Left cardiac atrium (tissue), 4 donors: ENCODE measurements at regions not wholly inside any gene's neighbourhood (a gene's known extent, or its start where the extent isn't known, plus 50 kb on each side); places are given as distances from the start of the nearest gene placed in this dataset.
A peak's percentile ranks its signal among the peaks of the same experiment; 100 is the strongest.
"Not testable (repeated sequence)": the region's sequence is repeated elsewhere in the genome, so short reads cannot be mapped to it uniquely, and the experiment has no call there.

Experiments used
- ATAC-seq, 2 donors: fragments of 200-7000 bp; cut with Tn5 transposase; one replicate each; pipeline ENCODE4 v1.9.1; 2020; ENCODE audit warnings: mild to moderate bottlenecking in 2 of 2, moderate library complexity in 2 of 2
- DNase-seq: peaks from one replicate; pipeline ENCODE4 v3.0.0-alpha.2; 2020
- intact Hi-C, 2 donors: fragments of 100-400 bp; cut with DNase I; formaldehyde crosslinking; loops; one replicate each; pipeline versions ENCODE4 v1.14.1 to v1.15.1; 2022 to 2023
- donor health status: DM: no; HTN: yes; CAD: no.
- donor health status: DM: no; HTN: yes; CAD: no; lungs with severe emphysema.
- donor health status: DM: yes; HTN: yes; CAD: no.
- donor health status: Dilated cardiomyopathy.

GRCh38 chr6:121539439-121539838 is 104.0 kb downstream of the GJA1 start:
- ATAC-seq (no peak), DNase-seq (no peak)
- intact Hi-C loops: loop anchor here in 1 of 2 donors (10.0 kb wide), 1 partner anchor 105 kb away; no protein-coding TSS in a partner anchor

DNA sequence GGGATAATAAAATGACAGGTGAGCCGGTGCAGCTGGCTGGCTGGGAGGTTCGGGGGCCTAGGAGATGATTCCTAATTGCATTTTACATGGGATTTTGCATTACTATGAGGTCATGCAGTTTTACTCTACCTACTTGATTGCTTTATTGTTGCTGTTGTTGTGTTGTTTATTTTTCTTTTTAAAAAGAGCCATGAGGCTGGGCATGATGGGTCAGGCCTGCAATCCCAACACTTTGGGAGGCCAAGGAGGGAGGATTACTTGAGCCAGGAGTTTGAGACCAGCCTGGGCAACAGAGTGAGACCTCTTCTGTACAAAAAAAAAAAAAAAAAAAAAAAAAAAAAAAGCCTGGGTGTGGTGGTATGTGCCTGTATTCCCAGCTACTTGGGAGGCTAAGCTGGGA is 104.8 kb downstream of the GJA1 start:
- no peak for DNase-seq
- intact Hi-C loops: no loop called here
- ATAC-seq: no peak

DNA sequence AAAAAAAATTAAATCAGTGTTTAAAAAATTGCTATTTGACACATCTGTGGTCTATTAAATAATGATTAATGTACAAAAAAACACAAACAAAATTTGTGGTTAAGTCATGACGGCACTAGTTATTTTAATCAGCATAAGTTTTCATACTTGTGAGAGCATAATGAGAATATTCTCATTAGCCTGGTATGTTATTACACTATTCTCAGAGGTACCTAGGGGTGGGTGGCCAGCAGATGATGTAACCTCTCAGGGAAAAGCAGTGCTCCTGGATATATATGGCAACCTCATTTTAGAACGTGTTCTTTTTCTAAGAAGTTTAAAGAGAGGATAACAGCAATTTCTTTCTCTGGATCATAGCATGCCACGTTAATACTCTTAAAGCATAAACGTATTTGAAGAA is 109.2 kb downstream of the GJA1 start:
- DNase-seq (no peak), ATAC-seq (peak in 1 of 2 donors; percentile 37)
- intact Hi-C loops: no loop called here

DNA sequence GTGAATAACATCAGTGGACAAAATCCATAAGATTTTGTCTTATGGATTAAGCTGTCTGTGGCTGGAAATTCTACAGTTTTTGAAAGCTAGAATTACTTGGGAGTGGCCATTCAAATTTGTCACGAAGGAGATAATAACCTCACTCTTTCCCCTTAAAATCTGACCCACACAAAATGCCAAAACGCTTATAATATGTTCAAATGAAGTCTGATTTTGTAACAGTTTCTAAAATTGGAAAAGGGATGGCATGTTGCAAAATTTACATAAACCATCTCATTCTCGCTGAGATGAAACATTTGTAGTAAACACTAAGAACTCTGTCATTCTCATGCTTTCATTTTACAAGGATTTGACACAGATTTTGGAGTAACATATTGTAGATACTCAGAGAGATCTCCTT is 112.7 kb downstream of the GJA1 start:
- ATAC-seq: no peak
- intact Hi-C loops: no loop called here
- DNase-seq: no peak

- DNase-seq: no peak
- peak in 1 of 2 donors; percentile 82 for ATAC-seq
- intact Hi-C loops: no loop called here
Observed at GRCh38 chr6:121549736-121550135, 114.3 kb downstream of the GJA1 start.

- ATAC-seq: no peak
- no peak for DNase-seq
- intact Hi-C loops: no loop called here
Observed at GRCh38 chr6:121550491-121551010, 115.1 kb downstream of the GJA1 start.

- no peak for DNase-seq
- no peak for ATAC-seq
- intact Hi-C loops: no loop called here
Observed at GRCh38 chr6:121555201-121555600, 119.8 kb downstream of the GJA1 start.

- DNase-seq, ATAC-seq, intact Hi-C loops: not testable (repeated sequence)
Observed at GRCh38 chr6:121556149-121556548, 120.7 kb downstream of the GJA1 start.

- ATAC-seq (no peak), DNase-seq (no peak)
- intact Hi-C loops: no loop called here
Observed at GRCh38 chr6:121557146-121557940, 121.9 kb downstream of the GJA1 start.

GRCh38 chr6:121559611-121560269 is 124.3 kb downstream of the GJA1 start:
- intact Hi-C loops: no loop called here
- ATAC-seq: no peak
- DNase-seq: no peak

- ATAC-seq (no peak), DNase-seq (no peak)
- intact Hi-C loops: no loop called here
Observed at GRCh38 chr6:121560476-121560875, 125.0 kb downstream of the GJA1 start.

DNA sequence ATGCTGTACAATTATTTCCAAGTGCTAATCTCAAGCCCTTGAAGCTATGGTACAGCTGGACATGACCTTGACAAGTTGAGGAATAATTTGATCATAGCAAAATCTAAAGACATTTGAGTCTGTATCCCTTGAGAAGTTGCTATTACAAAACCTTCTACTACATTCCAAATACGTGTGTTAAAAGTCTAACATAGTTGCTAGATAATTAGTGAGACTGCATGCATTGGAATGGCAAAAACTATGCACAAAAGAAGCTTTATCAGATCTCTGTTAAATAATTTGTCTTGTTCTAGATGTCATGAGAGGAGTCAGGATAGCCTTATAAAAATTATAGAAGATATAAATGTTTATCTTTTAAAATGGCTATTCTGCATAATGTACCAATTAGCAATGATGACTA is 127.8 kb downstream of the GJA1 start:
- no peak for DNase-seq
- ATAC-seq: no peak
- intact Hi-C loops: no loop called here

- DNase-seq, intact Hi-C loops, ATAC-seq: not testable (repeated sequence)
Observed at GRCh38 chr6:121564529-121564928, 129.1 kb downstream of the GJA1 start.

GRCh38 chr6:121571455-121571854 is 136.0 kb downstream of the GJA1 start:
- ATAC-seq (no peak), DNase-seq (no peak)
- intact Hi-C loops: no loop called here

GRCh38 chr6:121573481-121573880 is 138.0 kb downstream of the GJA1 start:
- DNase-seq: no peak
- intact Hi-C loops: no loop called here
- ATAC-seq: peak; percentile 41 to 90

GRCh38 chr6:121578216-121578615 is 142.8 kb downstream of the GJA1 start:
- DNase-seq (no peak), ATAC-seq (no peak)
- intact Hi-C loops: no loop called here

- DNase-seq (no peak), ATAC-seq (no peak)
- intact Hi-C loops: no loop called here
Observed at GRCh38 chr6:121579478-121579877, 144.0 kb downstream of the GJA1 start.

DNA sequence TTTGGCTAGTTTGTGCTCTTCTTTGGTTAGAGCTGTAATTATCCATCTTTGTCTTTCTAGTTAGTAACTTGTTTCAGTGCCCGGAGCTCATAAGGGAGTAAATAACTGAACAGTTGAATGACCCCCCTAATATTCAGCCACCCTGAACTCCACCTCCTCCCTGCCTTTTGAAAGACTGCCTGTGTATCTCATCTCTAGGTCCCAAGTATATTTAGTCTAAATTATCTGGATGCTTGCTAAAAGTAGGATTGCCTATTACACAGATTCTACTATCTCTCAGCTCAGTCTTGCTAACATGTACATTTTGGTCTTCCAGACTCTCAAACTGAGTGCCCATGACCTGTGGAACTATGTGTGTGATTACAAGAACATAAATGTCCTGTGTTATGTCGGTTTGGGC is 145.9 kb downstream of the GJA1 start:
- intact Hi-C loops: loop anchor here in 1 of 2 donors (10.0 kb wide), 1 partner anchor 147 kb away; the partner anchor contains the start of gene GJA1
- no peak for ATAC-seq
- DNase-seq: no peak

DNA sequence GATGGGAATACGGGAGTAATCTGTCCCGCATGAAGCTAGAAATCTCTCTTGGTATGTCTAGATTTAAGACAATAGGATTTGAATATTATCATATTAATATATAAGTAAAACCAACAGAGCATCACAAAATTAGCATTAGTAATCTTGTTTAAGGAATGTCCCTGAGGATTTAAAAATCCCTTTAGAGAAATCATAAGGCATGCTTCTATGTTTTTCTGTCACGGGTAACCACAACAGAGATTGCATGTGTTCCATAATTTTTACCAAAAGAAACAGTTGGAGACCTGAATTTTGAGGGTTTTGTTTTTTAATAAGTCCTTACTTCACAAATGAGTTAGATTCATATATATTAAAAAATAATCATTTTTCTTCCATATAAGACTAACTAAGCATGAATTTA is 146.8 kb downstream of the GJA1 start:
- no peak for ATAC-seq
- DNase-seq: no peak
- intact Hi-C loops: loop anchor here in 1 of 2 donors (10.0 kb wide), 1 partner anchor 147 kb away; the partner anchor contains the start of gene GJA1
